Astrocyte (in vitro differentiated cells and primary cell): ENCODE measurements at regions not wholly inside any gene's neighbourhood (a gene's known extent, or its start where the extent isn't known, plus 50 kb on each side); places are given as distances from the start of the nearest gene placed in this dataset.

Experiments
- EZH2 ChIP-seq: IDR thresholded peaks from 2 replicates; pipeline ENCODE4 v1.6.1; 2012; ENCODE audit warnings: mild to moderate bottlenecking, low read length, inconsistent platforms; ENCODE audit not compliant: insufficient read depth
- TF ChIP-seq, protein P1 (sequence below): IDR thresholded peaks from 2 replicates; pipeline ENCODE4 v1.5.1; 2011; ENCODE audit warnings: low read depth, mild to moderate bottlenecking, inconsistent platforms, low read length, moderate library complexity; ENCODE audit not compliant: insufficient read depth

DNA sequence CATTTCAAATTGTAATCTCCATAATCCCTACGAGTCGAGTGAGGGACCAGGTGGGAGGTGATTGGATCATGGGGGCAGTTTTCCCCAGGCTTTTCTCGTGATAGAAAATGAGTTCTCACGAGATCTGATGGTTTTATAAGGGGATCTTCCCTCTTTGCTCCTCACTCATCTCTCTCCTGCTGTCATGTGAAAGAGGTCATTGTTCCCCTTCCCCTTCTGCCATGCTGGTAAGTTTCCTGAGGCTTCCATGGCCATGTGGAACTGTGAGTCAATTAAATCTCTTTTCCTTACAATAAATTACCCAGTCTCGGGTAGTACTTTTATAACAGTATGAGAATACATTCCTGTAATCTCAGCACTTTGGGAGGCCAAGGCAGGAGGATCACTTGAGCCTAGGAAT, 76.7 kb upstream of the MARCHF10 start:
- TF ChIP-seq, protein P1, sequence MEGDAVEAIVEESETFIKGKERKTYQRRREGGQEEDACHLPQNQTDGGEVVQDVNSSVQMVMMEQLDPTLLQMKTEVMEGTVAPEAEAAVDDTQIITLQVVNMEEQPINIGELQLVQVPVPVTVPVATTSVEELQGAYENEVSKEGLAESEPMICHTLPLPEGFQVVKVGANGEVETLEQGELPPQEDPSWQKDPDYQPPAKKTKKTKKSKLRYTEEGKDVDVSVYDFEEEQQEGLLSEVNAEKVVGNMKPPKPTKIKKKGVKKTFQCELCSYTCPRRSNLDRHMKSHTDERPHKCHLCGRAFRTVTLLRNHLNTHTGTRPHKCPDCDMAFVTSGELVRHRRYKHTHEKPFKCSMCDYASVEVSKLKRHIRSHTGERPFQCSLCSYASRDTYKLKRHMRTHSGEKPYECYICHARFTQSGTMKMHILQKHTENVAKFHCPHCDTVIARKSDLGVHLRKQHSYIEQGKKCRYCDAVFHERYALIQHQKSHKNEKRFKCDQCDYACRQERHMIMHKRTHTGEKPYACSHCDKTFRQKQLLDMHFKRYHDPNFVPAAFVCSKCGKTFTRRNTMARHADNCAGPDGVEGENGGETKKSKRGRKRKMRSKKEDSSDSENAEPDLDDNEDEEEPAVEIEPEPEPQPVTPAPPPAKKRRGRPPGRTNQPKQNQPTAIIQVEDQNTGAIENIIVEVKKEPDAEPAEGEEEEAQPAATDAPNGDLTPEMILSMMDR: no peak
- no peak for TF ChIP-seq EZH2
